Heart left ventricle (tissue), 13 donors: ENCODE measurements at regions not wholly inside any gene's neighbourhood (a gene's known extent, or its start where the extent isn't known, plus 50 kb on each side); places are given as distances from the start of the nearest gene placed in this dataset.

ENCODE experiments used
- CTCF ChIP-seq, 12 donors: fragments of 200-600 bp; sonication (generic) in 4 of 12; IDR thresholded peaks; one replicate each; pipeline versions ENCODE4 v1.5.0 to v1.8.0; 2018 to 2022; ENCODE audit warnings: antibody characterized with exemption in 12 of 12, mild to moderate bottlenecking in 5 of 12
- POLR2A ChIP-seq, 2 donors: fragments of 450-650 bp; IDR thresholded peaks; one replicate each; pipeline ENCODE4 v1.6.1; 2017; ENCODE audit warnings: antibody characterized with exemption in 2 of 2, mild to moderate bottlenecking in 2 of 2, moderate library complexity in 2 of 2
- donor health status: ischemic (EF 13 %, LVEDD 7.1; RV severe dilation, severe dysfunction).
- donor health status: DM: no; HTN: yes; CAD: no.
- donor health status: DM: no; HTN: no; CAD: no.
- donor health status: ischemic (EF 25% LVEDD 6.9; RV normal size, moderate dysfunction).
- donor health status: ischemic (EF 25% LVEDD 5.7; RV mildly dilated, moderate dysfunction).
- donor health status: ischemic (EF 35%, LVEDD 5.7; RV mildly dilated, moderate dysfunction).
- donor health status: nonischemic (EF 11% LVEDD 7.7; RV severe dilation, severe dysfunction).
- donor health status: DM: yes; HTN: yes; CAD: no.
- donor health status: PGD.
- donor health status: ischemic (EF 29% LVEDD 5.4; RV normal size, mild dysfunction).
- donor health status: nonischemic (EF 23%, LVEDD 6.1; RV moderate dilation, normal function).

GRCh38 chr6:113805173-113805790 is 51.9 kb upstream of the MARCKS start:
- TF ChIP-seq CTCF (IDR thresholded peaks at IDR 0.05) (no peak), POLR2A (IDR thresholded peaks at IDR 0.05) (no peak)
